Amniotic epithelial cell (primary cell): ENCODE measurements at regions not wholly inside any gene's neighbourhood (a gene's known extent, or its start where the extent isn't known, plus 50 kb on each side); places are given as distances from the start of the nearest gene placed in this dataset.

Experiments used
- DNase-seq: peaks from one replicate; pipeline ENCODE4 v3.0.0-alpha.2; 2010; ENCODE audit warnings: low read depth

GRCh38 chr4:59086410-59086809 lies 1976.2 kb upstream of the IGFBP7 start:
- no peak for DNase-seq

- no peak for DNase-seq
Measured at GRCh38 chr4:59091146-59092142, 1981.3 kb upstream of the IGFBP7 start.

- DNase-seq: no peak
Measured at GRCh38 chr4:59094505-59094904, 1984.3 kb upstream of the IGFBP7 start.

GRCh38 chr4:59102311-59102710 lies 1992.1 kb upstream of the IGFBP7 start:
- DNase-seq: no peak

GRCh38 chr4:59120287-59120814 lies 2010.2 kb upstream of the IGFBP7 start:
- DNase-seq: no peak

GRCh38 chr4:59122626-59123025 lies 2012.4 kb upstream of the IGFBP7 start:
- peak; percentile 19 for DNase-seq

- no peak for DNase-seq
Measured at GRCh38 chr4:59126159-59126558, 2016.0 kb upstream of the IGFBP7 start.

- no peak for DNase-seq
Measured at GRCh38 chr4:59127006-59127405, 2016.8 kb upstream of the IGFBP7 start.

- DNase-seq: no peak
Measured at GRCh38 chr4:59127743-59128142, 2017.6 kb upstream of the IGFBP7 start.

GRCh38 chr4:59135248-59135985 lies 2025.2 kb upstream of the IGFBP7 start:
- no peak for DNase-seq

- DNase-seq: peak; percentile 0
Measured at GRCh38 chr4:59161249-59161648, 2038.9 kb upstream of the ADGRL3 start.

- DNase-seq: no peak
Measured at GRCh38 chr4:59175617-59176016, 2024.5 kb upstream of the ADGRL3 start.

- no peak for DNase-seq
Measured at GRCh38 chr4:59179372-59179771, 2020.8 kb upstream of the ADGRL3 start.

GRCh38 chr4:59180161-59180560 lies 2020.0 kb upstream of the ADGRL3 start:
- no peak for DNase-seq

- DNase-seq: no peak
Measured at GRCh38 chr4:59180969-59181368, 2019.2 kb upstream of the ADGRL3 start.

- DNase-seq: no peak
Measured at GRCh38 chr4:59195839-59196238, 2004.3 kb upstream of the ADGRL3 start.

- DNase-seq: no peak
Measured at GRCh38 chr4:59200992-59201391, 1999.1 kb upstream of the ADGRL3 start.

GRCh38 chr4:59217910-59218631 lies 1982.1 kb upstream of the ADGRL3 start:
- DNase-seq: no peak

GRCh38 chr4:59222221-59222620 lies 1977.9 kb upstream of the ADGRL3 start:
- DNase-seq: no peak

GRCh38 chr4:59223292-59223941 lies 1976.7 kb upstream of the ADGRL3 start:
- DNase-seq: no peak

GRCh38 chr4:59238212-59238611 lies 1961.9 kb upstream of the ADGRL3 start:
- DNase-seq: no peak

- no peak for DNase-seq
Measured at GRCh38 chr4:59240011-59240410, 1960.1 kb upstream of the ADGRL3 start.
